Peyer's patch (tissue), 4 donors: ENCODE measurements at regions not wholly inside any gene's neighbourhood (a gene's known extent, or its start where the extent isn't known, plus 50 kb on each side); places are given as distances from the start of the nearest gene placed in this dataset.

Source experiments
- DNase-seq, 3 donors: peaks; one replicate each; pipeline ENCODE4 v3.0.0-alpha.2; 2017 to 2019
- H3K27ac ChIP-seq, 4 donors: fragments of 200-600 bp; sonication (generic); one replicate each; pipeline ENCODE4 v1.5.1; 2016 to 2019
- H3K27me3 ChIP-seq, 2 donors: fragments of 200-600 bp; sonication (generic); one replicate each; pipeline ENCODE4 v1.5.1; 2019
- H3K36me3 ChIP-seq, 3 donors: fragments of 200-600 bp; sonication (generic); one replicate each; pipeline ENCODE4 v1.5.1; 2016 to 2019
- H3K4me1 ChIP-seq, 4 donors: fragments of 200-600 bp; sonication (generic); one replicate each; pipeline ENCODE4 v1.5.1; 2016 to 2019
- H3K4me3 ChIP-seq, 4 donors: fragments of 200-600 bp; sonication (generic); 1 replicate in 3 of 4; 2 replicates in 1 of 4; pipeline ENCODE4 v1.5.1; 2016 to 2019; ENCODE audit warnings: mild to moderate bottlenecking in 1 of 4
- H3K9me3 ChIP-seq, 4 donors: fragments of 200-600 bp; sonication (generic); one replicate each; pipeline ENCODE4 v1.5.1; 2016 to 2019; ENCODE audit warnings: mild to moderate bottlenecking in 1 of 4
- CTCF ChIP-seq, 6 experiments: fragments of 450-650 bp in 4 of 6; fragments of 200-600 bp in 2 of 6; sonication (generic) in 1 of 6; IDR thresholded peaks; one replicate each; pipeline ENCODE4 v1.5.1; 2017 to 2019; ENCODE audit warnings: antibody characterized with exemption in 6 of 6, mild to moderate bottlenecking in 3 of 6, moderate library complexity in 1 of 6
- POLR2A ChIP-seq, 2 donors: fragments of 450-650 bp; IDR thresholded peaks; one replicate each; pipeline ENCODE4 v1.5.1; 2017; ENCODE audit warnings: antibody characterized with exemption in 2 of 2, mild to moderate bottlenecking in 2 of 2, moderate library complexity in 2 of 2

GRCh38 chr6:14335071-14335470 lies 217.5 kb downstream of the CD83 start:
- Histone ChIP-seq H3K4me3 (no peak overlapping the region), H3K36me3 (no peaks in the 10 kb centered on the region), H3K27me3 (no peaks in the 10 kb centered on the region), H3K9me3 (no peaks in the 10 kb centered on the region), H3K4me1 (no peaks in the 10 kb centered on the region), H3K27ac (no peak overlapping the region)
- no peak for DNase-seq
- no peak for TF ChIP-seq CTCF (IDR thresholded peaks at IDR 0.05)

- H3K4me3 ChIP-seq: no peak overlapping the region
- no peaks in the 10 kb centered on the region for H3K9me3 ChIP-seq
- H3K27me3 ChIP-seq: no peaks in the 10 kb centered on the region
- no peaks in the 10 kb centered on the region for H3K36me3 ChIP-seq
- H3K4me1 ChIP-seq: no peaks in the 10 kb centered on the region
- no peak overlapping the region for H3K27ac ChIP-seq
- DNase-seq: no peak
- TF ChIP-seq CTCF (IDR thresholded peaks at IDR 0.05) (no peak), POLR2A (IDR thresholded peaks at IDR 0.05) (no peak)
These were observed 219.6 kb downstream of the CD83 start for GRCh38 chr6:14337152-14337551.

GRCh38 chr6:14339172-14339571 lies 221.6 kb downstream of the CD83 start:
- H3K36me3 ChIP-seq: no peaks in the 10 kb centered on the region
- H3K27ac ChIP-seq: no peak overlapping the region
- H3K27me3 ChIP-seq: no peaks in the 10 kb centered on the region
- no peak for TF ChIP-seq POLR2A (IDR thresholded peaks at IDR 0.05)
- DNase-seq: no peak
- no peak overlapping the region for H3K4me3 ChIP-seq
- no peaks in the 10 kb centered on the region for H3K9me3 ChIP-seq
- no peaks in the 10 kb centered on the region for H3K4me1 ChIP-seq

GRCh38 chr6:14339711-14340584 lies 222.4 kb downstream of the CD83 start:
- H3K4me1 ChIP-seq: no peaks in the 10 kb centered on the region
- H3K27ac ChIP-seq: no peak overlapping the region
- no peaks in the 10 kb centered on the region for H3K9me3 ChIP-seq
- no peak for TF ChIP-seq POLR2A (IDR thresholded peaks at IDR 0.05)
- TF ChIP-seq CTCF (IDR thresholded peaks at IDR 0.05): no peak
- no peaks in the 10 kb centered on the region for H3K36me3 ChIP-seq
- H3K4me3 ChIP-seq: no peak overlapping the region
- no peaks in the 10 kb centered on the region for H3K27me3 ChIP-seq
- no peak for DNase-seq

GRCh38 chr6:14344486-14344885 lies 226.9 kb downstream of the CD83 start:
- TF ChIP-seq CTCF (IDR thresholded peaks at IDR 0.05) (no peak), POLR2A (IDR thresholded peaks at IDR 0.05) (no peak)
- H3K36me3 ChIP-seq: no peaks in the 10 kb centered on the region
- no peaks in the 10 kb centered on the region for H3K9me3 ChIP-seq

GRCh38 chr6:14348389-14348788 lies 230.8 kb downstream of the CD83 start:
- Histone ChIP-seq H3K4me1 (no peaks in the 10 kb centered on the region), H3K27me3 (no peaks in the 10 kb centered on the region), H3K4me3 (no peak overlapping the region), H3K27ac (no peak overlapping the region), H3K9me3 (peaks cover 0 to 4% (median 0%) of the 10 kb centered on the region in 4 donors), H3K36me3 (no peaks in the 10 kb centered on the region)
- no peak for DNase-seq
- TF ChIP-seq CTCF (IDR thresholded peaks at IDR 0.05) (no peak), POLR2A (IDR thresholded peaks at IDR 0.05) (no peak)

More at GRCh38 chr6:14344486-14344885, 226.9 kb downstream of the CD83 start:
- Histone ChIP-seq H3K27me3 (no peaks in the 10 kb centered on the region), H3K27ac (no peak overlapping the region), H3K4me1 (no peaks in the 10 kb centered on the region), H3K4me3 (no peak overlapping the region)
- DNase-seq: no peak
